GM11168 (cell line): ENCODE measurements at regions not wholly inside any gene's neighbourhood (a gene's known extent, or its start where the extent isn't known, plus 50 kb on each side); places are given as distances from the start of the nearest gene placed in this dataset.
"Not testable (repeated sequence)": the region's sequence is repeated elsewhere in the genome, so short reads cannot be mapped to it uniquely, and the experiment has no call there.

Experiments used
- in situ Hi-C: fragments of 300-500 bp; cut with MboI; formaldehyde crosslinking; loops from one replicate; pipeline ENCODE4 v1.12.0; 2022; ENCODE audit warnings: low sequenced_read_pairs; ENCODE audit not compliant: unreplicated experiment

DNA sequence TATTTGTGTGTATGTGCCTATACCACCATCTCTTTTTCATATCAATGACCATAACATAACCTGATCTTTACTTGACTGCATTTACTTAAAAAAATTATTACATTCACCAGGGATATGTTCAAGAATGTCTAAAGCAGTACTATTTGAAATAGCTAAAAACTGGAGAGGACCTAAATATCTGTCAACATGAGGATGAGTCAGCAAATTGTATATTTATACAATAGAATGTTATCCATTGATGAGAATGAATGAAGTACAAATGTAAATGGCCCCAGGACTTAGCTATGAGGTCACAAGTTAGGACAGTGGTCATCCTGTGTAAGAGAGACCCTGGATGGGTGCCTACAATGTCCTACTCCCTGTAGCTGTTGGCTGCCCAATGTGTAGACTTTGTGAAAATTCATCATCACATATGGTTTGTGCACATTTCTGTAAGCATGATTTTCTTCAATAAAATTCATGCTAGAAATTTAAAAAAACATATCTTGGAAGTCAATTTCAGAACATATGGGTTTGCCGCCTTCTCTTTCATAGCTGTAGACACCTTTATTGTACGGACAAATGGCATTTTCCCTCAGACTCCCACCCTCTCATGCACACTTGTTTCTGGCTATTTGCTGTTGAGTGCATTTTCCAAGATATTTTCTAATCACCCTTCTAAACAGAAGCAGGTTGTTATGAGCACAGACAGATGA is 202.4 kb downstream of the CDH26 start:
- in situ Hi-C loops = no loop called here

DNA sequence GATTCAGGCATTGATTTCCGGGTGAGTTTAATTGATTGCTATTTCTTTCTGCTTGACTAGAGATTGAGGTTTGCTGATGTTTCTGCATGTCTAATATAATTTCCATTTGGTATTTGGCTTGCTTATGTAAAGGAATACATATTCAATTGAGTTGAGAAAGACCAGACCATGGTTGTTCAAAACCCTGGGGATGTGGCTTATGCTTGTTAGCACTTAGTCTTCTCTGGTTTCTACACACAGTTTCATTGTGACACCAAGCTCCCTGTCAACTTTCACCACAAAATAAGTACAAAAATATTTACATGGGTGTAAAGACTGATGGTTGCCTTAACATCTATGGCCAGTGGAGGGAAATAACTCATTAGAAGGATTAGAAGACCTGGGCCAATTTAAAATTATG is 209.6 kb downstream of the CDH26 start:
- in situ Hi-C loops = no loop called here

DNA sequence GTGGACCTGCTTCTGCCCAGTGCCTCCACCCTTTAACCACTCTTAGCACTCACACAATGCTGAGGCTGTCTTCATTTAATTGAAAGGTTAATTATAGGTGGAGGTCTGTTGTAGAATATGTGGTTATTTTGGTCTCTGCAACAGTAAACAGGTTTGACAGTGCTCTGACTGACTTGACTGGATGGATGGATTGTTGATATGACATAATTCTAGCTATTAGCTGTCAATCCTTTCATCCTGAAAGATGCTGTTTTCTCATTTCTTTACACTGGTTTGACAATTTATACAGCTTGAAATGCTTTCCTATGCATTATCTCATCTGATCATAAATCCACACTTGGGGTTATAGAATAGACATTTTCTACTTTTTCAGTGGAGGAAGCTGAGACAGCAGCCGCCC is 210.7 kb downstream of the CDH26 start:
- in situ Hi-C loops = no loop called here

DNA sequence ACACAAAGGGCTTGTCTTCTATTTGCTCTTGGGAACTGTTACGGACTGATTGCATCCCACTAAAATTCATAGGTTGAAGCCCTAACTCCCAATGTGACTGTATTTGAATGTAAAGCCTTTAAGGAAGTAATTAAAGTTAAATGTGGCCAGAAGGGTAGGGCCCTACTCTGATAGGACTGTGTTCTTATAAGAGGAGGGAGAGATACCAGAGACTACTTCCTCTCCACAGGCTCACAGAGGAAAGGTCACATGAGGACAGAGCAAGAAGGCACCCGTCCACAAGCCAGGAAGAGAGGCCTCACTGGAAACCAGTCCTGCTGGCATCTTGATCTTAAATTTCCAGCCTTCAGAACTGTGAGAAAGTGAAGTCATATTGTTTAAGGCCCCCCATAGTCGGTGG is 211.9 kb downstream of the CDH26 start:
- in situ Hi-C loops = no loop called here

DNA sequence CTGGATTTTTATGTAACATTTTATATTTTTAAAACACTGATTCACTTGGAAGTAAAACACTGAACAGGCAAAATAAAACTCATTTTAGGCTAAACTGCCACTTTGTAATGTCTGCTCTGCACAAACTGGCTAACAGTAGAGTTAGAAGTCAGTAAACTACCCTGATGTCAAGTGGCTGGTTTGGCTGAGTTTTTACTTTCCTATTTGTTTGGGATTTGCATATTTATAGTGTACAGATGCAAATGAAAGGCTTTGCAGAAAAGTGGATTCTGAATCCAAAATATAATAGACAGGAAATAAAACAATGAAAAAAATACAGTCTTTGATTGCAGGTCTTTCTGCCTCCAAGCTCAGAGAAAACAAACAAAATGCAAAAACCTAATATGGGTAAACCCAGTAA is 213.1 kb downstream of the CDH26 start:
- in situ Hi-C loops = no loop called here

DNA sequence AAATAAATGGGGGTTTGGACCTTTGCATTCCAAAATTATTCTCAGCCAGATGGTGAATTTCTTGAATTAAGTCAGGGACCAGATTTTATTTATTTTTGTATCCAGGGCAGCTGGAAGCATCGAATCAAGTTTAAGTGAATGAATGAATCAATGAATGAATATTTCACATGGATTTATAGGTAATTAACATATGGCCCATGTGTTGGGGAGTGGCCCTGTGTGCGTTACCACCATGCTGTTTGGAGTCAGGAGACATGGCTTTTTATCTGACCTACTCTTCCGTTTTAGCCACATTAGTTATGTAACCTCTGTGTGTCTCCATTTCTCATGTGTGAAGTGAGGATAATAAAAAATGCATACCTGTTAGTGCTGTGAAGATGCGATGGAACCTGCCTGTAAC is 213.5 kb downstream of the CDH26 start:
- in situ Hi-C loops = no loop called here

DNA sequence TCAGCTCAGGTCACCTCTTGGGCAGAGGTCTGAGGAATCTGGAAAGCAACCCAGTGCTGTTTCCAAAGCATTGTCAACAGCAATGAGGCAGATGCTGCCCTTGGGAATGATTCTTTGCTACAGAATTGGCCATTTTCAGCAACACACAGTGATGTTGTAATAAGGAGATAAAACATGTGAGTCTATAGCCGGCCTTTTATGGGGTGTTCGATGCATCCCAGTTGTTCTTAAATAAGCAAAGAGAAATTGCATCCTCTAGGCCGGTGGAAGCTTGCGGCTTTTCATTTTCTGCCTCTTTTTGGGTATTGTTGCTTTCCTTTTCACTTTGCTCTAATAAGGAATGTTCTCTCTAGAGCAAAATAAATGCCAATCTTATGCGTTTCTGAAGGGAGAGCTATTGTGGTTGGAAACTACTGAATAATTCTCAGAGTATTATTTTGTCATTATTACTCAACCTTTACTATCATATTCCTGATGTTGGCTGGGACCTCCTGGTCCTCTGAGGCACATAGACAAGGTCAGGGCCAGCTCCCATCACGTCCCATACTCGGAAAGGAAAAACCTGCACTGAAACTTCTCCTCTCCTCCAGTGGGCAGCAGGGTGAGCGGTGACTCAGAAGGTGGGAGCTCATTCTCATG is 214.2 kb downstream of the CDH26 start:
- in situ Hi-C loops = no loop called here

DNA sequence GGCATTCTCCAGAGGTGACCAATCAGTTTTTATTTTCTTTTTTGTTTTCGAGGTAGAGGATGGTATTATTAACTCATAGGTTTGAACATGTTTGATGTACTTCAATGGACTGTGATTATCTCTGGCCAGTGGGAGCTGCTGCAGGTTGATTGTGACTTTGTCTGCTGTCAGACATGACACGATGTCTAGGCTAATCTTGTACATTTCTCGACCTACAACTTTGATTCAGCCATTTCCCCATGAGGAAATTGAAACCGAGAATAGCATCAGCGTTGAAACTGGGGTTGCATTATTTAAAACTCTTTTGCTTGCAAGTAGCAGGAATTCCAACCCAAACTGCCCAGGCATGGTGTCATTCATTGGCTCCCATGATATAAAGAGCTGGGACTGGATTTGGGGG is 218.9 kb downstream of the CDH26 start:
- in situ Hi-C loops = no loop called here

DNA sequence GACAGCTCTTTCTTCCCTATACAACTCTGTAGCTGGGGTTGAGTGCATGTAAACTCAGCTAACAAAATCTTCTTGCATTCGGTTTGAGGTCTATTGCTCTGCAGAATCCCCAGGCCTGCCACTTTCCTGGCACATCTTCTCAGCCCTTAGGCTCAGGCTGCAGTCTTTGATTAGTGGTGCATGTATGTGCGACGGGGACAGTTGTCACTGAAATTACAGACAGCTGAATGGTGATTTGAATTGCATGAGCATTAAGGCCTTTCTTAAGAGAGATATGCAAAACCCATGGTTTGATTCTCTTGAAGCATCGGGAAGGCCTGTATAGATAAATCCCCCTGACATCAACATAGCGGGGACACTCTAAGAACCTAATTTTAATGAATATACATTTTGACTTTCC is 222.8 kb downstream of the CDH26 start:
- in situ Hi-C loops = no loop called here

DNA sequence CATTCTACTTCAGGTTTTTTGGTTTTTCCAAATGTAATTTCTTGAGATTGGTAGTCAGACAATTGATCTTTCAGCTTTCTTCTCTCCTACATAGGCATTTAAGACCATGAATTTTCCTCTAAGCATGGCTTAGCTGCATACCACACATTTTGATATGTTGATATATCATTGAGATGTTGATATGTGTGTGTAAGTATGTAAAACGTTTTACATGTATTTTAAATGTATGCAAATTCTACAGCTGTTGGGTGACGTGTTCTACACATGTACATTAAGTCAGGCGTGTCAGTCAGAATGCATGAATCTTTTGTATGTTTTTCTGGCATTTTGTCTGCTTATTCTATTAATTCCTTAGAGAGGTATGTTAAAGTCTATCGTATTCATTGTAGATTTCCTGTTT is 228.2 kb downstream of the CDH26 start:
- in situ Hi-C loops = no loop called here

DNA sequence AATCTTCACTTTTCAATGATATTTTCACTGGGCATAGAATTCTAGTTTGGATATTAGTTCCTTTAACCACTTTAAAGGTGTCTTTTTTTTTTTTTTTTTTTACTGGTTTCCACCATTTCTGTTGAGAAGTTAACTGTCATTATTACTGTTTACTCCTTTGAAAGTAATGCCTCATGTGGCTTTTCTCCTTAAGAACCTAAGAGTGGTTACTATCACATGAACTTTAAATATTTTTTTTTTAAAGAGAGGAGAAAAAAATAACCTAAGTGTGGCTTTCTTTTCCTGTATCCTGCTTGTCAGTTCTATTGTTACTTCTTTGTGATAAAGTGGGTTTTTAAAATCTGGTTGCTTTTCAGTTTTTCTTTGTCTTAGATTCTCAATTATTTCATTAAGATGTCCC is 229.5 kb downstream of the CDH26 start:
- in situ Hi-C loops = no loop called here

DNA sequence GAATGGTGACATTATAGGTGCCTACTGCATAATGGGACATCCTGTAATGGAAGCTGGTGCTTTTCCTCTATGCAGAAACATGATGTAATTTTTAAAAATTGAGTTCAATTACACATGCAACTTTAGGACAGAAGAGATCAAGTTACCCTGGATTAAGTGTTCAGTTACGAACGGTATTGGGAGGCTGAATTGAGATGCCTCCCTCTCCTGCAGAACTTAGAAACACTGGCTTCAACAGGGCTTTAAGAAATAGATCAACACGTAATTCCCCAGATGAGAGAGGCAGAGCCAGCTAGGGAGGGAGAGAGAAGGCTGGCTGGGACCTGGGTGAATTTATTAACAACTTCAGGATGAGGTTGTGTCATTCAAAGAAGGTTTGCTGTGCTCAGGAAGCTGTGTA is 232.8 kb downstream of the CDH26 start:
- in situ Hi-C loops = no loop called here

DNA sequence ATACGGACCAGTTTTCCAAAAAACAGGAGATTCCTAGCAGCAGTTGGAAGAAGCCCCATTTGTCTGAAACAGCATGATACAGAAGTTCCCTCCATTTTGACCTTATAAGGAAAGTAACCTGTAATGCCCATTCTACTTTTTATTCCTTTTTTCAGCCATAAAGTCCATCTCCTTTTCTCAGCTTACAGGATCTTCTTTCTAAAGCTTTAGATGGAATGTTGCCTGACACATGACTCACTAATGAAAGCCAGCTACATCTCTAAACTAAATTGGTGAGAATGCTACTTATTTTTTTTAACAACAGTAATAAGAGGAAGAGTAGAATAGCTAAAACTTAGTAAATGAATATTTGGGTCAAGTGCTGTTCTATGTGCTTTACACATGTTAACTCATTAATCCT is 234.1 kb downstream of the CDH26 start:
- in situ Hi-C loops = no loop called here

DNA sequence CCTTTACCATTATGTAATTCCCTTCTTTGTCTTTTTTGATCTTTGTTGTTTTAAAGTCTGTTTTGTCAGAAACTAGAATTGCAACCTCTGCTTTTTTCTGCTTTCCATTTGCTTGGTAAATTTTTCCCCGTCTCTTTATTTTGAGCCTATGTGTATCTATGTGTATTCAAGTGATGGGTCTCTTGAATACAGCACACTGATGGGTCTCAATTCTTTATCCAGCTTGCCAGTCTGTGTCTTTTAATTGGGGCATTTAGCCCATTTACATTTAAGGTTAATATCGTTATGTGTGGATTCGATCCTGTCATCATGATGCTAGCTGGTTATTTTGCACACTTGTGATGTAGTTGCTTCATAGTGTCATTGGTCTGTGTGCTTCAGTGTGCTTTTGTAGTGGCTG is 240.9 kb downstream of the CDH26 start:
- in situ Hi-C loops = not testable (repeated sequence)

DNA sequence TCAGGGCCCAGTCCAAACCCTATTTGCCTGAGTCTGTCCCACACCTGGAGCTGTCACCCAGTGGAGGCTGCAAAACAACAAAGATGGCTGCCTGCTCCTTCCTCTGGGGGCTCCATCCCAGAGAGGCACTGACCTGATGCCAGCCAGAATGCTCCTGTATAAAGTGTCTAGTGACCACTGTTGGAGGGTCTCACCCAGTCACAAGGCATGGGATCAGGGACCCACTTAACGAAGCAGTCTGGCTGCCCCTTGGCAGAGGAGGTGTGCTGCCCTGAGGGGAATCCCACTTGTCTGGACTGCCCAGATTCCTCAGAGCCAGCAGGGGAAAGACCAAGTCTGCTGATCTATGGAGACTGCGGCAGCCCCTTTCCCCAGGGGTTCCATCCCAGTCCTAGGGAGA is 241.6 kb downstream of the CDH26 start:
- in situ Hi-C loops = no loop called here

DNA sequence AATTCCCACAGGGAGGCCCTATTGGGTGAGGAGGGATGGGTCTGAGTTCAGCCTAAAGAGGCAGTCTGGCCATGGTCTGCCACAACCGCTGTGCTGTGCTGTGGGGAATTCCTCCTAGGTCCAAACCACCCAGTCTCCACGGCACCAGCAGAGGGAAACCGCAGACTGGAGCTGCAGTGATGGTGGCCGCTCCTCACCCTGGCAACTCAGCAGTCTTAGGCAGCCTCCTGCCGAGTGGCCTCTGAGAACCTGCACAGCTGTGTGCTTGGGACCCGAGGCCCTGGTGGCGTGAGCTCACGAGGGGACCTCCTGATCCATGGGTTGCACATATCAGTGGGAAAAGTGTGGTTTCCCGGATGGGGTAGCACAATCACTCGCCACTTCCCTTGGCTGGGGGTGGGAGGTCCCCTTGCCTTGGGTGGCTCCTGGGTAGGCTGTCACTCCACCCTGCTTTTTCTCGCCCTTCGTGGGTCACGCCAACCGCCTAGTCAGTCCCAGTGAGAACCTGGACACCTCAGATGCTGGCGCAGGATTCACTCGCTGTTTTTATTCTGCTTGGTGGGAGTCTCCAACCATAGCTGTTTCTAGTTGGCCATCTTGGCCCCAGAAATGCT is 242.2 kb downstream of the CDH26 start:
- in situ Hi-C loops = no loop called here

DNA sequence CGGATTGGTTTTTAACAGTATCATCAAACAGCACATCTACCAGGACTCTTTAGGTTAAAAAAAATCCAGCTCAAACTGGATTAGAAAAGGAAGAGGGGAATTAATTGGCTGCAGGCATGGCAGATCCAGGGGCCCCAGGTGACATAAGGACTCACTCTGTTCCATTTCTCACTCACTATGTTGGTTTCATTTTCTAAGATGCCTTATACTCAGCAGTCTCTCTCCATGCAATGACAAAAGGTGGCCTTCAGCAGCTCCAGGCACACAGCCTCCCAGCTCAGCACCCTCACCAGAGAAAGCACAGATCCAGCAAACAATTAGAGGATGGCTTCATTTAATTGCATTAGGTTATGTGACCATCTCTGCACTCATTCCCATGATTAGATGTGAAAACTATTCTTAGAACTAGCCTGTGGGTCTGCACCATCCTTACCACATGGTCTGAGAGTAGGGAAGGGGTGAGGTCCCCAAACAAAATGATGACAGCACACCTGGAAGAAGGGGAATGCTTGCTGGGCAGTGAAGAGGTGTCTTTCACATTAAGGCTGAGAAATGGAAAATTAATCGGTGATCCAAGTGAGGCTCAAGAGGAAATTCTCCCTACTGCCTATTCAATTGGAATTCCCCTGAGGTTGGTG is 243.1 kb downstream of the CDH26 start:
- in situ Hi-C loops = no loop called here

DNA sequence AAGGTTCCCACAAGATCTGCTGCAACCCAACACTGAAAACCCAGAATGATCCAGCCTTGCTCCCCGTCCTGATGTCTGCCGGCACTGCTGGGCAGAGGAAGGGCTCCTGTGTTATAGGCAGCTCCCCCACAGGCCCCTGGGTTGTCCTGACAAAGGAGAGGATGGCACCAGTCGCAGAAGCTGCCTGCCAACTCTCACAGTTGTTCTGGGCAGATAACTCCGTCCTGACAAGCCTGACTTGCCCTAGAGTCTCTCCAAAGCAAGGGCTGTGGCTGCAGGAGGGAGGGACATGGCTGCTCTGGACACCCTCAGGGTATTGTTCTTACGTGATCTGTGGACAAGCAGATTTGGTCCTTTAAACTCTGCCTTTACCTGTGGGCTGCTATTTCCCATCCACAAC is 243.8 kb downstream of the CDH26 start:
- in situ Hi-C loops = no loop called here

DNA sequence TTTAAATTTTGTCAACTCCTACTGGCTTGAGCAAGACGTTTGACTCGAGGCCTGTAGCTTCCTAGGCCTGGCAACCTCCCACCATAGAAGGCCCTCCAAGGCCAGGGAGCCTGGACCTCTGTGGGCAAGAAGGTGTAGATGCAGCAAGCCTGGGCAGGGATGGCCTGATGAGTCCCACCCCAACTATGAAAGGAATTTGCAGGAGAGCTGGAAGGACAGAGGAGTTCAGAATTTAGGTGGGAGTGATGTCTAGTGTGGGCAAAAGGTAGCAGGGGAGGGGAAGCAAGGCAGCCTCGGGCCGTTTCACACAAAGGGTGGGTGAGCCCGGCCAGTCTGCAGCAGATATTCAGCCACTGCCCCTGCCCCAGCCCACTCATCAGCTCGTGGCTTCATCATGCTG is 245.2 kb downstream of the CDH26 start:
- in situ Hi-C loops = no loop called here

DNA sequence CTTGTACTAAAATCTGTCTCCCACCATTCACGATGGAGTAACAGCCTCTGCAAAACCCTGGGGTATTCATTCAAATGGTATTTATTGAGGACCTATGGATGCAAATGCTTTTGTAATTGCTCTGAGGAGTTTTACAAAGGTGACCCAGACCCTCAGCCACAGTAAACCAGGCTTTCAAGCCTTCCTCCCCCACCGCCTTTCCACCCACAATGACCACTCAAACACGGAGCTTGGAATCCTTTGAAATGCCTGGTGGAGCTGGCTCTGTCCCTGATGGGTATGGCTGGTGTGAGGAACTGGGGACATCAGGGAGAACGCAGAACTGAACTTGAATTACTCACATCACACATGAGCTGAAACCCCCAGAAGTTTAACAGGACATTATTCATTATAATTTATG is 246.4 kb downstream of the CDH26 start:
- in situ Hi-C loops = no loop called here

DNA sequence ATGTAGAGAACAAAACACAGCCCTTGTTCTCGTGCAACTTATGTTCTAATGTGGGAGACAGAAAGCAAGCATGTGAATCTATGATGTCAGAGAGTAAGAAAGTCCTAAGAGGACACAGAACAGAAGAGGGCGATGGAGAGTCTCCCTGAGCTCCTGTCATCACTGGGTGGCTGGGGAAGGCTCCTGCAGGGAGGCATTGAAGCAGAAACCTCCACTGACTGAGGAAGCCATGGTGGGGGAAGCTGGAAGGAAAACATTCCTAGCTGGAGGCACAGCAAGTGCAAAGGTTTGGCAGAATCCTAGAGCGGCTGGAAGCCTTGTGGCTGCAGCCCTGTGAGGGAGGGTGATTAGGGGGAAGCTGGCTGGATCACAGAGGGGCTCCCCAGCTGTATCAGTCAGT is 248.0 kb downstream of the CDH26 start:
- in situ Hi-C loops = no loop called here
